Activated B cell treated with CpG ODN at 0.5 μM for 24 hours (primary cell): ENCODE measurements at regions not wholly inside any gene's neighbourhood (a gene's known extent, or its start where the extent isn't known, plus 50 kb on each side); places are given as distances from the start of the nearest gene placed in this dataset.

Experiments
- ATAC-seq: fragments of 200-7000 bp; cut with Tn5 transposase; one replicate; pipeline ENCODE4 v1.10.0; 2021; ENCODE audit warnings: low read depth, mild to moderate bottlenecking, moderate library complexity
- CTCF ChIA-PET: fragments of 350-600 bp; sonication (Branson Sonifier 250); formaldehyde crosslinking; loops from one replicate; lab custom pipeline; 2021; ENCODE audit warnings: antibody characterized with exemption; lab: Charles Lee
- POLR2A ChIA-PET: fragments of 350-600 bp; sonication (Branson Sonifier 250); formaldehyde crosslinking; loops from one replicate; lab custom pipeline; 2021; ENCODE audit warnings: antibody characterized with exemption; lab: Charles Lee
- DNase-seq: peaks from one replicate; pipeline ENCODE4 v3.0.0; 2022
- H3K27ac Mint-ChIP-seq: one replicate; pipeline ENCODE4 v1.8.0; 2020; ENCODE audit warnings: mixed read lengths
- H3K27me3 Mint-ChIP-seq: one replicate; pipeline ENCODE4 v1.8.0; 2021; ENCODE audit warnings: mixed read lengths
- H3K36me3 Mint-ChIP-seq: one replicate; pipeline ENCODE4 v1.8.0; 2021; ENCODE audit warnings: low read depth, mixed read lengths
- H3K4me1 Mint-ChIP-seq: one replicate; pipeline ENCODE4 v1.8.0; 2021; ENCODE audit warnings: mixed read lengths
- H3K4me3 Mint-ChIP-seq: one replicate; pipeline ENCODE4 v1.8.0; 2020; ENCODE audit warnings: mild to moderate bottlenecking, mixed read lengths
- H3K9me3 Mint-ChIP-seq: one replicate; pipeline ENCODE4 v1.8.0; 2020; ENCODE audit warnings: mixed read lengths
- intact Hi-C: fragments of 100-400 bp; cut with micrococcal nuclease; formaldehyde crosslinking; loops from one replicate; pipeline ENCODE4 v1.15.1; 2024
- TF ChIP-seq, protein P1 (sequence below): fragments of 200-600 bp; IDR thresholded peaks from one replicate; pipeline ENCODE4 v1.8.0; 2022; ENCODE audit warnings: antibody characterized with exemption, mild to moderate bottlenecking

DNA sequence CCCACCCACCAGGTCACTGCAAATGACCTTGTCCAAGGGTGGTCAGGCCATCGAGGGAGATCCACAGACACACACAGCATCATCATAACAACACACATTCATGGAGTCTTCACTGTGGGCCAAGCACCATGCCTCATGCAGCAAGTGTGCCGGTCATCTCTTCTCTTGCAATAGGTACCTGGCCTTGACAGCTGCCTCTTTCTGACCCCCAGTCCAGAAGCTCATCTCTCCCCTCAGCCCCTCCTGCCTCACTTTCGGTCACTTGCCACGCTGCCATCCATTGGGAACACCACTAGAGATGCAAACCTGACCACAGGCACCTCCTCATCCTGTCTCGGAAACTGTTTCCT is 75.9 kb downstream of the OAT start:
- Mint-ChIP-seq H3K4me3 (no peak overlapping the region), H3K4me1 (peaks cover 17% of the 10 kb centered on the region), H3K36me3 (no peaks in the 10 kb centered on the region), H3K27ac (no peak overlapping the region), H3K9me3 (no peaks in the 10 kb centered on the region), H3K27me3 (no peaks in the 10 kb centered on the region)
- DNase-seq = no peak
- no peak for ATAC-seq
- TF ChIP-seq, protein P1, sequence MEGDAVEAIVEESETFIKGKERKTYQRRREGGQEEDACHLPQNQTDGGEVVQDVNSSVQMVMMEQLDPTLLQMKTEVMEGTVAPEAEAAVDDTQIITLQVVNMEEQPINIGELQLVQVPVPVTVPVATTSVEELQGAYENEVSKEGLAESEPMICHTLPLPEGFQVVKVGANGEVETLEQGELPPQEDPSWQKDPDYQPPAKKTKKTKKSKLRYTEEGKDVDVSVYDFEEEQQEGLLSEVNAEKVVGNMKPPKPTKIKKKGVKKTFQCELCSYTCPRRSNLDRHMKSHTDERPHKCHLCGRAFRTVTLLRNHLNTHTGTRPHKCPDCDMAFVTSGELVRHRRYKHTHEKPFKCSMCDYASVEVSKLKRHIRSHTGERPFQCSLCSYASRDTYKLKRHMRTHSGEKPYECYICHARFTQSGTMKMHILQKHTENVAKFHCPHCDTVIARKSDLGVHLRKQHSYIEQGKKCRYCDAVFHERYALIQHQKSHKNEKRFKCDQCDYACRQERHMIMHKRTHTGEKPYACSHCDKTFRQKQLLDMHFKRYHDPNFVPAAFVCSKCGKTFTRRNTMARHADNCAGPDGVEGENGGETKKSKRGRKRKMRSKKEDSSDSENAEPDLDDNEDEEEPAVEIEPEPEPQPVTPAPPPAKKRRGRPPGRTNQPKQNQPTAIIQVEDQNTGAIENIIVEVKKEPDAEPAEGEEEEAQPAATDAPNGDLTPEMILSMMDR = no peak
- POLR2A ChIA-PET = no interaction called here
- intact Hi-C loops = no loop called here
- CTCF ChIA-PET = no interaction called here

- POLR2A ChIA-PET = no interaction called here
- no peak for DNase-seq
- intact Hi-C loops = no loop called here
- Mint-ChIP-seq H3K9me3 (no peaks in the 10 kb centered on the region), H3K36me3 (no peaks in the 10 kb centered on the region), H3K4me3 (no peak overlapping the region), H3K27me3 (no peaks in the 10 kb centered on the region), H3K4me1 (peaks cover 17% of the 10 kb centered on the region), H3K27ac (no peak overlapping the region)
- ATAC-seq = no peak
- TF ChIP-seq, protein P1 = no peak
- CTCF ChIA-PET = no interaction called here
Observed at GRCh38 chr10:124342136-124342820, 76.4 kb downstream of the OAT start.

DNA sequence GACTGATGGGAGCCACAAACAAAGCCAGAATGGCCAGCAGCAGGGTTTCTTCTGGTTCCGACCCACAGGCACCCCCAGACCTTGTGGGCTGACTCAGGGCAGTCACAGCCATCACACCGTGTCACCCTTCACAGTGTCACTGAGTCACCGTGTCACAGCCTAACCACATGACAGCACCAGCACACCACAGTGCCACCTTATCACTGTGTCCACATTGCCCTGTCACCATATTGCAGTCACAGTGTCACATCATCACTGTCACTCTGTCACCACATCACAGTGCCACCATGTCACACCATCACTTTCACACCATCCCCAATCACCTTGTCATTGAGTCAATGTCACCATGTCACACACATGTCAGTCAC is 77.0 kb downstream of the OAT start:
- DNase-seq (no peak), ATAC-seq (peak; percentile 67)
- peak overlapping the region; percentile 21 for H3K27ac Mint-ChIP-seq
- intact Hi-C loops = no loop called here
- H3K36me3 Mint-ChIP-seq = no peaks in the 10 kb centered on the region
- H3K9me3 Mint-ChIP-seq = no peaks in the 10 kb centered on the region
- ChIA-PET CTCF (no interaction called here), POLR2A (no interaction called here)
- peaks cover 17% of the 10 kb centered on the region for H3K4me1 Mint-ChIP-seq
- TF ChIP-seq, protein P1 = no peak
- no peaks in the 10 kb centered on the region for H3K27me3 Mint-ChIP-seq
- H3K4me3 Mint-ChIP-seq = no peak overlapping the region

DNA sequence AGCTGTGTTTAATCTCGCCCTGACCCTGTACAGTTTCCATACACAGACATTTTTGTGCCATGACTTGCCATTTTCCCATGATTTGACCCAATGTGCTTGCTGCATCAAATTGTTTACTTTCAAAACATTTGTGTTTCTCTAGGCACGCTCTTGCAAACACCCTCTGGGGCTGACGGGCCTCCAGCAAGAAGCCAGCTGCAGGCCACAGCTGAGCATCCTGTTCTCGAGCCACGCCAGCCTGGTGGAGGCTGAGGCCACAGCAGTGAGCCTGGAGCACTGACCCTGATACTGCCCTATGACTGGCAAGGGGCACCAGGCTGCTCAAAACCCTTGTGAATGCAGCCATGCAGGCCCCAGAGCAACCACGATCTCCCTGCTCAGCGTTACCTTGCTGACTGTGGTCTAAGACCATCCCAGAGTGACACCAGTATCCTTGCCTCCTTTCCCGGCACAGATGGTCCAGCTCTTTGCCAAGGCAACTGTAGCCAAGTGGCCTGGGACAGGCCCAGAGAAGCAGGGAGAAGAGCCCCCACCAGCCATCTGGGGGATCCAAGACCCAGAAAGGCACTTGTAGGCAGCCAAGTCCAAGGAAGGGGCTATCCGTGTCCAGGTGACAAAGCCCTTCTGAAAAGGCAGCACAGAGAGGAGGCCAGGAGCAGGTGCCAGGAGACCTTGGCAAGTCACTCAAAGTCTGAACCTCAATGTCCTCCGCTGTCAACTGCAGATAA is 78.5 kb downstream of the OAT start:
- Mint-ChIP-seq H3K4me1 (peaks cover 17% of the 10 kb centered on the region), H3K27me3 (no peaks in the 10 kb centered on the region), H3K27ac (no peak overlapping the region), H3K4me3 (no peak overlapping the region), H3K36me3 (no peaks in the 10 kb centered on the region), H3K9me3 (no peaks in the 10 kb centered on the region)
- DNase-seq (no peak), ATAC-seq (no peak)
- POLR2A ChIA-PET = no interaction called here
- TF ChIP-seq, protein P1 = no peak
- CTCF ChIA-PET = no interaction called here
- intact Hi-C loops = no loop called here

DNA sequence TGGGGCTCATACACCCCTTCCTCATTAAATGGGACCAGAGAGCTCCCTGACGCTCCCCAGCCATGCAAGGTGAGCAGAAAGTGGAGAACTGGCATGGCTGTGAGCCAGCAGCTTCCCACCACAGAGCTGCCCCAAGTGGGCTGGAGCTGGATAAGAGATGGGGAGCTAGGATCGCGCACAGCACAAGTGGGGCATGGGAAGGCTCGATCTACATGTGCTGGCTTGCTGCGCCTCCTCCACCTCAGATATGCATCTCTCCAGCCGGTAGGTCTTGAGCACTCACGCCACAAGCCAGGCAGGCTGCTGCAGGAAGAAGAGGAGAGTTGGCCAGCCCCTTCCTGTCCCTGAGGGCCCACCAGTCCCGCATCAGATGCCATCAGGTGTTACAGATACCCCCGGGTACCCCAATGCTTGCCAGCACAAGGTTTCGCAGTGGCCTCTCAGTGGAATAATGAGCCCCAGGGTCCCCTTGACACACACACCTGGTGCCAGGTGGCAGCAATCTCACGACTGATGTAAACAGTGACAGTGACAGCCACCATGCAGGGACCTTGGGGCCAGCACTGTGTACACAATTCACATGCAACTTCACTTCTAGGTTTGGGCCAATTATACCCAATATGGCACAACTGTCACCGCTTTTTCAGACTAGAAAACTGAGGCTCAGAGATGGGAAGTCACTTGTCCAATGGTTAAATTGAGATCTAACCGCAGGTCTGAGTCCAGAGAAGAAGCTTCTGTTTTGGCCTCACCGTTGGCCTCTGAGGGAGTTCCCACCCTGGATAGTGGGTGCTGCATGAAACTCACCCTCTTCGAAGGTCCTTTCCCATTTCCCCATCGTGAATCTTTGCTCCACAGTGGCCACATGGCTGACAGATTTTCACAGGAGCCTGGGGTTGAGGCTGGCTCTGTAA is 79.3 kb downstream of the OAT start:
- no peak overlapping the region for H3K4me3 Mint-ChIP-seq

More for the DNA sequence above, 79.3 kb downstream of the OAT start:
- CTCF ChIA-PET = no interaction called here
- H3K27ac Mint-ChIP-seq = no peak overlapping the region
- DNase-seq (no peak), ATAC-seq (no peak)
- peaks cover 17% of the 10 kb centered on the region for H3K4me1 Mint-ChIP-seq
- no peaks in the 10 kb centered on the region for H3K36me3 Mint-ChIP-seq
- H3K27me3 Mint-ChIP-seq = no peaks in the 10 kb centered on the region
- TF ChIP-seq, protein P1 = no peak
- intact Hi-C loops = no loop called here
- peaks cover 1% of the 10 kb centered on the region for H3K9me3 Mint-ChIP-seq
- POLR2A ChIA-PET = no interaction called here
